Fibroblast of skin of right biceps (primary cell): ENCODE measurements at regions not wholly inside any gene's neighbourhood (a gene's known extent, or its start where the extent isn't known, plus 50 kb on each side); places are given as distances from the start of the nearest gene placed in this dataset.
"Not testable (repeated sequence)": the region's sequence is repeated elsewhere in the genome, so short reads cannot be mapped to it uniquely, and the experiment has no call there.

Source experiments
- DNase-seq: peaks from one replicate; pipeline ENCODE4 v3.0.0-alpha.2; 2013

GRCh38 chr5:79924936-79925893 lies 65.8 kb downstream of the MTX3 start:
- no peak for DNase-seq

- DNase-seq, result no peak
Measured at GRCh38 chr5:79923431-79923830, 67.6 kb downstream of the MTX3 start.

- DNase-seq, result no peak
Measured at GRCh38 chr5:79922626-79923025, 68.4 kb downstream of the MTX3 start.

GRCh38 chr5:79907452-79907851 lies 83.6 kb downstream of the MTX3 start:
- not testable (repeated sequence) for DNase-seq

- not testable (repeated sequence) for DNase-seq
Measured at GRCh38 chr5:79902571-79902970, 88.5 kb downstream of the MTX3 start.

- no peak for DNase-seq
Measured at GRCh38 chr5:79901631-79902030, 89.4 kb downstream of the MTX3 start.

- DNase-seq, result peak; percentile 37
Measured at GRCh38 chr5:79898611-79899010, 92.5 kb downstream of the MTX3 start.

- DNase-seq, result no peak
Measured at GRCh38 chr5:79893976-79894375, 97.1 kb downstream of the MTX3 start.

- no peak for DNase-seq
Measured at GRCh38 chr5:79893485-79893884, 97.6 kb downstream of the MTX3 start.

GRCh38 chr5:79890930-79891249 lies 100.2 kb downstream of the MTX3 start:
- DNase-seq, result no peak

GRCh38 chr5:79890119-79890929 lies 100.7 kb downstream of the MTX3 start:
- DNase-seq, result no peak

- DNase-seq, result no peak
Measured at GRCh38 chr5:79888643-79889042, 102.4 kb downstream of the MTX3 start.

- no peak for DNase-seq
Measured at GRCh38 chr5:79886925-79887655, 104.0 kb downstream of the MTX3 start.

GRCh38 chr5:79886456-79886855 lies 104.6 kb downstream of the MTX3 start:
- no peak for DNase-seq

- not testable (repeated sequence) for DNase-seq
Measured at GRCh38 chr5:79879880-79880279, 111.2 kb downstream of the MTX3 start.

- DNase-seq, result no peak
Measured at GRCh38 chr5:79878721-79879336, 112.2 kb downstream of the MTX3 start.

- no peak for DNase-seq
Measured at GRCh38 chr5:79878136-79878679, 112.9 kb downstream of the MTX3 start.

- DNase-seq, result peak; percentile 53
Measured at GRCh38 chr5:79876456-79876855, 114.6 kb downstream of the MTX3 start.

GRCh38 chr5:79875230-79875629 lies 115.8 kb downstream of the MTX3 start:
- peak; percentile 46 for DNase-seq

- no peak for DNase-seq
Measured at GRCh38 chr5:79873187-79873586, 117.9 kb downstream of the MTX3 start.

- DNase-seq, result peak; percentile 23
Measured at GRCh38 chr5:79872291-79872690, 118.8 kb downstream of the MTX3 start.

GRCh38 chr5:79871364-79872120 lies 119.5 kb downstream of the MTX3 start:
- no peak for DNase-seq
